IMR-90 (cell line): ENCODE measurements at regions not wholly inside any gene's neighbourhood (a gene's known extent, or its start where the extent isn't known, plus 50 kb on each side); places are given as distances from the start of the nearest gene placed in this dataset.
A peak's percentile ranks its signal among the peaks of the same experiment; 100 is the strongest.

Experiments
- ATAC-seq: fragments of 200-7000 bp; cut with Tn5 transposase; 2 replicates; pipeline ENCODE4 v1.9.1; 2020; ENCODE audit warnings: low read depth, mild to moderate bottlenecking, moderate library complexity
- BruUV-seq: library from RNA; stranded (reverse); fragments of 400-500 nt; replicated peaks from 2 replicates; lab custom pipeline; 2021; lab: Mats Ljungman, UMichigan
- CTCF ChIA-PET: fragments of 300-600 bp; formaldehyde crosslinking; extraction: SDS; loops from one replicate; lab custom pipeline; 2021; ENCODE audit warnings: antibody characterized with exemption; lab: Yijun Ruan, JAX
- POLR2A ChIA-PET: fragments of 300-600 bp; sonication (Branson Sonifier 250); formaldehyde crosslinking; loops from one replicate; lab custom pipeline; 2022; ENCODE audit warnings: antibody characterized with exemption; ENCODE audit not compliant: unreplicated experiment; lab: Charles Lee
- DNase-seq: peaks from one replicate; pipeline ENCODE4 v3.0.0; 2013
- H2AFZ ChIP-seq: replicated peaks from 2 replicates; pipeline ENCODE3; 2013; ENCODE audit warnings: low read length, mild to moderate bottlenecking; ENCODE audit not compliant: poor library complexity
- H2AK5ac ChIP-seq: 2 replicates; pipeline ENCODE4 v1.6.1; 2013; ENCODE audit warnings: low read depth, low read length, inconsistent platforms
- H2AK9ac ChIP-seq: replicated peaks from 2 replicates; pipeline ENCODE3; 2013; ENCODE audit warnings: mild to moderate bottlenecking, low read depth, low read length, moderate library complexity; ENCODE audit not compliant: poor library complexity
- H2BK120ac ChIP-seq: 2 replicates; pipeline ENCODE4 v1.6.1; 2013; ENCODE audit warnings: low read depth, low read length, inconsistent platforms
- H2BK15ac ChIP-seq: 3 replicates; pipeline ENCODE4 v1.6.1; 2013; ENCODE audit warnings: low read depth, low read length, inconsistent platforms
- H2BK20ac ChIP-seq: 2 replicates; pipeline ENCODE4 v1.6.1; 2013; ENCODE audit warnings: low read depth, mild to moderate bottlenecking, inconsistent platforms, low read length, moderate library complexity
- H2BK5ac ChIP-seq: 2 replicates; pipeline ENCODE4 v1.6.1; 2013; ENCODE audit warnings: mild to moderate bottlenecking, low read depth, low read length, inconsistent platforms; ENCODE audit not compliant: poor library complexity, severe bottlenecking
- H3K14ac ChIP-seq: replicated peaks from 2 replicates; pipeline ENCODE4 v1.6.1; 2013; ENCODE audit warnings: low read depth, low read length, inconsistent platforms
- H3K18ac ChIP-seq: 2 replicates; pipeline ENCODE4 v1.6.1; 2013; ENCODE audit warnings: low read depth, low read length, control low read depth
- H3K23ac ChIP-seq: 2 replicates; pipeline ENCODE4 v1.6.1; 2013; ENCODE audit warnings: low read depth, low read length, inconsistent platforms
- H3K27ac ChIP-seq: 2 replicates; pipeline ENCODE4 v1.5.1; 2013; ENCODE audit warnings: mild to moderate bottlenecking, control low read depth, low read length; ENCODE audit not compliant: insufficient read depth
- H3K27me3 ChIP-seq: 2 replicates; pipeline ENCODE4 v1.6.1; 2013; ENCODE audit warnings: low read length; ENCODE audit not compliant: control insufficient read depth, insufficient read depth
- H3K36me3 ChIP-seq: 2 replicates; pipeline ENCODE4 v1.6.1; 2013; ENCODE audit warnings: low read length, mixed read lengths; ENCODE audit not compliant: control insufficient read depth, insufficient read depth
- H3K4ac ChIP-seq: 2 replicates; pipeline ENCODE4 v1.6.1; 2013; ENCODE audit warnings: low read depth, low read length, inconsistent platforms
- H3K4me1 ChIP-seq: 2 replicates; pipeline ENCODE4 v1.6.1; 2013; ENCODE audit warnings: low read length, mixed read lengths; ENCODE audit not compliant: control insufficient read depth, insufficient read depth
- H3K4me2 ChIP-seq: 2 replicates; pipeline ENCODE4 v1.6.1; 2013; ENCODE audit warnings: low read depth, mild to moderate bottlenecking, control low read depth, low read length, moderate library complexity
- H3K4me3 ChIP-seq: 2 replicates; pipeline ENCODE4 v1.5.1; 2013; ENCODE audit warnings: low read depth, mild to moderate bottlenecking, control low read depth, low read length, moderate library complexity; ENCODE audit not compliant: insufficient read depth
- H3K56ac ChIP-seq: 2 replicates; pipeline ENCODE4 v1.6.1; 2013; ENCODE audit warnings: low read length, inconsistent platforms; ENCODE audit not compliant: insufficient read depth; ENCODE audit errors: extremely low read depth
- H3K79me1 ChIP-seq, 2 experiments: 2 replicates each; pipeline ENCODE4 v1.6.1; 2013; ENCODE audit warnings: low read length in 2 of 2, inconsistent platforms in 1 of 2, low read depth in 1 of 2
- H3K9ac ChIP-seq: 2 replicates; pipeline ENCODE4 v1.6.1; 2013; ENCODE audit warnings: low read depth, low read length, control low read depth
- H3K9me1 ChIP-seq: 2 replicates; pipeline ENCODE4 v1.6.1; 2013; ENCODE audit warnings: low read length, inconsistent platforms; ENCODE audit not compliant: insufficient read depth
- H3K9me3 ChIP-seq: 2 replicates; pipeline ENCODE4 v1.6.1; 2013; ENCODE audit warnings: low read length; ENCODE audit not compliant: control insufficient read depth, insufficient read depth
- H4K20me1 ChIP-seq: 2 replicates; pipeline ENCODE4 v1.6.1; 2013; ENCODE audit warnings: low read length, inconsistent platforms; ENCODE audit not compliant: insufficient read depth
- H4K5ac ChIP-seq: 2 replicates; pipeline ENCODE4 v1.6.1; 2013; ENCODE audit warnings: mild to moderate bottlenecking, low read depth, low read length, control low read depth
- H4K8ac ChIP-seq, 2 experiments: 2 replicates each; pipeline ENCODE4 v1.6.1; 2013; ENCODE audit warnings: low read depth in 2 of 2, low read length in 2 of 2, control low read depth in 1 of 2, inconsistent platforms in 1 of 2
- H4K91ac ChIP-seq: 2 replicates; pipeline ENCODE4 v1.6.1; 2013; ENCODE audit warnings: low read depth, low read length, inconsistent platforms; ENCODE audit not compliant: insufficient read depth
- CEBPB ChIP-seq: IDR thresholded peaks from 2 replicates; pipeline ENCODE4 v1.6.1; 2012; ENCODE audit warnings: low read depth, low read length, improper control_type of control experiment
- POLR2A ChIP-seq: IDR thresholded peaks from 2 replicates; pipeline ENCODE4 v1.6.1; 2012; ENCODE audit warnings: mild to moderate bottlenecking, low read depth, low read length
- WGBS, 2 experiments: methylation state at CpG; one replicate each; pipeline versions ENCODE4 v1.1.5 to v1.1.7; 2013; ENCODE audit warnings: missing lambda C conversion rate in 2 of 2; ENCODE audit not compliant: insufficient read length in 1 of 2; ENCODE audit errors: extremely low coverage in 2 of 2; 5-methylcytosine and 5-hydroxymethylcytosine counted together
- dilution Hi-C: fragments of 300-500 bp; cut with HindIII; formaldehyde crosslinking; loops from one replicate; pipeline ENCODE4 v1.14.3; 2018; ENCODE audit warnings: low sequenced_read_pairs; ENCODE audit not compliant: unreplicated experiment
- in situ Hi-C: fragments of 300-500 bp; cut with MboI; formaldehyde crosslinking; loops from 3 replicates; pipeline ENCODE4 v1.14.3; 2019; ENCODE audit warnings: low sequenced_read_pairs, inconsistent platforms, mixed read lengths
- intact Hi-C: fragments of 100-400 bp; cut with micrococcal nuclease; formaldehyde crosslinking; loops from 2 replicates; pipeline ENCODE4 v1.10.0; 2022

GRCh38 chr7:130874071-130874915 lies 140.3 kb upstream of the KLF14 start:
- ATAC-seq: no peak; the same call in 1 of the 2 replicates
- dilution Hi-C loops (no loop called here), in situ Hi-C loops (no loop called here), intact Hi-C loops (no loop called here)
- POLR2A ChIA-PET: no interaction called here
- Histone ChIP-seq H3K56ac (no peak overlapping the region), H4K20me1 (peaks cover 68% of the 10 kb centered on the region), H2AK9ac (peak overlapping the region; percentile 2), H3K4me1 (peaks cover 24% of the 10 kb centered on the region), H2BK20ac (no peak overlapping the region), H3K23ac (peak overlapping the region; percentile 41), H3K18ac (no peak overlapping the region), H3K14ac (no peak overlapping the region; the same call in 1 of the 2 replicates), H3K9ac (no peak overlapping the region), H3K36me3 (peaks cover 48% of the 10 kb centered on the region), H3K4me2 (no peak overlapping the region), H4K91ac (0 out of 2 replicates have a peak overlapping the region, but pooled peaks have one; percentile 8), H2BK5ac (peak overlapping the region; percentile 18), H3K4me3 (no peak overlapping the region), H4K8ac (peak overlapping the region in 1 of 2 experiments; percentile 70; a peak in 1 of 4 replicates), H2BK15ac (peak overlapping the region; percentile 7; the same call in 1 of the 3 replicates), H4K5ac (no peak overlapping the region; the same call in 1 of the 2 replicates), H2BK120ac (no peak overlapping the region), H2AK5ac (no peak overlapping the region), H3K4ac (peak overlapping the region; percentile 49; the same call in 1 of the 2 replicates), H3K9me3 (no peaks in the 10 kb centered on the region), H2AFZ (no peak overlapping the region), H3K79me1 (peaks cover 31 to 72% of the 10 kb centered on the region in 2 experiments), H3K27ac (peak overlapping the region; percentile 34; the same call in 1 of the 2 replicates), H3K9me1 (peaks cover 24% of the 10 kb centered on the region), H3K27me3 (no peaks in the 10 kb centered on the region)
- TF ChIP-seq POLR2A: no peak; the same call in 1 of the 2 replicates
- TF ChIP-seq CEBPB: peak; percentile 82
- 100% methylated on average over 3 of the region's 6 CpGs; no CpG with 5 or more reads in 1 of the 2 experiments for WGBS, 2 experiments
- CTCF ChIA-PET: interaction anchor here (2.1 kb wide), 1 partner anchor 12 kb away, joined by 6 read pairs; no protein-coding TSS in a partner anchor
- no TSS peak for BruUV-seq
- DNase-seq: peak; percentile 13
